Type B pancreatic cell (in vitro differentiated cells): ENCODE measurements at regions not wholly inside any gene's neighbourhood (a gene's known extent, or its start where the extent isn't known, plus 50 kb on each side); places are given as distances from the start of the nearest gene placed in this dataset.

Experiments used
- DNase-seq: peaks from one replicate; pipeline ENCODE4 v3.0.0; 2021; ENCODE audit warnings: mixed read lengths; ENCODE audit not compliant: unreplicated experiment; ENCODE audit errors: extremely low spot score
- H3K27ac Mint-ChIP-seq: 2 replicates; pipeline ENCODE4 v1.8.0; 2021; ENCODE audit warnings: mild to moderate bottlenecking, mixed read lengths
- H3K27me3 Mint-ChIP-seq: 2 replicates; pipeline ENCODE4 v1.8.0; 2021; ENCODE audit warnings: mixed read lengths
- H3K36me3 Mint-ChIP-seq: 2 replicates; pipeline ENCODE4 v1.8.0; 2021; ENCODE audit warnings: mixed read lengths
- H3K4me1 Mint-ChIP-seq: one replicate; pipeline ENCODE4 v1.8.0; 2021; ENCODE audit warnings: mixed read lengths; ENCODE audit not compliant: unreplicated experiment
- H3K4me3 Mint-ChIP-seq: 2 replicates; pipeline ENCODE4 v1.8.0; 2021; ENCODE audit warnings: mild to moderate bottlenecking, mixed read lengths
- H3K9me3 Mint-ChIP-seq: 2 replicates; pipeline ENCODE4 v1.8.0; 2021; ENCODE audit warnings: mixed read lengths
- TF ChIP-seq, protein P1 (sequence below): fragments of 200-600 bp; sonication (generic); conservative IDR thresholded peaks from 2 replicates; pipeline ENCODE4 v1.5.0; 2021; ENCODE audit warnings: antibody characterized with exemption, mild to moderate bottlenecking

DNA sequence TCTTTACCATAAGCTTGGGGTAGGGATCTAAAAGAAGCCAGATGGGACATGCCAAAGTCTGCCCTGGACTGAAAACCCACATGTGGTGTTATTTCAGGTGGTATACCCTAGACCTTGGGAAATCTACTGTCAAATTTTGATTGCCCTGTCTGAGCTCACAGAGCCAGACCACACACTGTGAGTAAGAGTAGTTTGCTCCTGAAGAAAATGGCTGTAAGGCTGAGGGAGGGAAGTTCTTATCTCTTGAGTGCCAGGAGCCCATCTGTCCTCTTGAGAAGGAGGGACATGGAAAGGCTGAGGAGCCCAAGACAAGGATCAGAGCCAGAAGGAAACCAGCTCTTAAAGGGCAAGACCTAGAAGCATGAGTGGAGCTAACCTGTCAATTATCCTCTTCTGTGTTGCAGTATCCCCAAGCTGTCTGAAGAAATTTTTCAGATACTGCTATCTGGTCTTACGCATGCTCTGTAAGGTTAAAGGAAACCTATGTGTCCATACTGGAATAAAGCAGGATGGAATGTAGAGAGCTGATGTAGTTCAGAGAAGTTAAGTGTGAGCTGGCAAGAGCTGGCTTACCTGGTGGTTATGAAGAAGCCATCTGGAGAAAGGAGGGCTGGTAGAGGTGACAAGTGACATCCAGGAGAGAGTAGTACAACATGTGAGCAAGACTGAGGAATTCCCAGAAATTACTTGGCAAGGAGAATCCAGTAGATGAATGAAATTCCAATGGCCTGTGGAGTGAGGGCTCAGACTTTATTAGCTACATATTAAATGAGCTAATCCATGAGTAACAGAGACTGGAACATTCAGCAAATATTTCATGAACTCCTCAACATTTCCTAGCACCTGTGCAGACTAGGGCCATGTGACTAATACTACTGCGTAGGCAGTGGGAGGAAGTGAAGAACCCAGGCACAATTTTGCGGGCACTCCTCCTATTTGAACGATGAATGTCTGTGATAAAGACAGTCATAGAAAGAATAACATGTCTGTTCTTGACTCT lies 389.1 kb upstream of the KIF2A start:
- H3K36me3 Mint-ChIP-seq, result no peaks in the 10 kb centered on the region
- TF ChIP-seq, protein P1, sequence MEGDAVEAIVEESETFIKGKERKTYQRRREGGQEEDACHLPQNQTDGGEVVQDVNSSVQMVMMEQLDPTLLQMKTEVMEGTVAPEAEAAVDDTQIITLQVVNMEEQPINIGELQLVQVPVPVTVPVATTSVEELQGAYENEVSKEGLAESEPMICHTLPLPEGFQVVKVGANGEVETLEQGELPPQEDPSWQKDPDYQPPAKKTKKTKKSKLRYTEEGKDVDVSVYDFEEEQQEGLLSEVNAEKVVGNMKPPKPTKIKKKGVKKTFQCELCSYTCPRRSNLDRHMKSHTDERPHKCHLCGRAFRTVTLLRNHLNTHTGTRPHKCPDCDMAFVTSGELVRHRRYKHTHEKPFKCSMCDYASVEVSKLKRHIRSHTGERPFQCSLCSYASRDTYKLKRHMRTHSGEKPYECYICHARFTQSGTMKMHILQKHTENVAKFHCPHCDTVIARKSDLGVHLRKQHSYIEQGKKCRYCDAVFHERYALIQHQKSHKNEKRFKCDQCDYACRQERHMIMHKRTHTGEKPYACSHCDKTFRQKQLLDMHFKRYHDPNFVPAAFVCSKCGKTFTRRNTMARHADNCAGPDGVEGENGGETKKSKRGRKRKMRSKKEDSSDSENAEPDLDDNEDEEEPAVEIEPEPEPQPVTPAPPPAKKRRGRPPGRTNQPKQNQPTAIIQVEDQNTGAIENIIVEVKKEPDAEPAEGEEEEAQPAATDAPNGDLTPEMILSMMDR, result no peak
- H3K27ac Mint-ChIP-seq, result no peak overlapping the region
- no peak overlapping the region for H3K4me3 Mint-ChIP-seq
- peaks cover 3% of the 10 kb centered on the region for H3K27me3 Mint-ChIP-seq
- H3K9me3 Mint-ChIP-seq, result peaks cover 4% of the 10 kb centered on the region
- DNase-seq, result no peak
- peaks cover 4% of the 10 kb centered on the region for H3K4me1 Mint-ChIP-seq

GRCh38 chr5:61918611-61919010 lies 387.4 kb upstream of the KIF2A start:
- Mint-ChIP-seq H3K9me3 (no peaks in the 10 kb centered on the region), H3K4me3 (no peak overlapping the region), H3K4me1 (peaks cover 4% of the 10 kb centered on the region), H3K27me3 (peaks cover 3% of the 10 kb centered on the region), H3K27ac (no peak overlapping the region), H3K36me3 (no peaks in the 10 kb centered on the region)
- TF ChIP-seq, protein P1, result no peak
- DNase-seq, result no peak

- H3K4me1 Mint-ChIP-seq, result peaks cover 4% of the 10 kb centered on the region
- H3K4me3 Mint-ChIP-seq, result no peak overlapping the region
- peaks cover 9% of the 10 kb centered on the region for H3K27me3 Mint-ChIP-seq
- no peak for DNase-seq
- H3K36me3 Mint-ChIP-seq, result no peaks in the 10 kb centered on the region
- TF ChIP-seq, protein P1, result no peak
- no peak overlapping the region for H3K27ac Mint-ChIP-seq
- no peaks in the 10 kb centered on the region for H3K9me3 Mint-ChIP-seq
Measured at GRCh38 chr5:61919920-61920319, 386.1 kb upstream of the KIF2A start.

GRCh38 chr5:61924251-61924650 lies 381.8 kb upstream of the KIF2A start:
- DNase-seq, result no peak
- TF ChIP-seq, protein P1, result no peak
- Mint-ChIP-seq H3K27me3 (peaks cover 6% of the 10 kb centered on the region), H3K9me3 (no peaks in the 10 kb centered on the region), H3K4me1 (no peaks in the 10 kb centered on the region), H3K4me3 (no peak overlapping the region), H3K36me3 (no peaks in the 10 kb centered on the region), H3K27ac (no peak overlapping the region)

- H3K27me3 Mint-ChIP-seq, result peaks cover 6% of the 10 kb centered on the region
Measured at GRCh38 chr5:61926911-61927310, 379.1 kb upstream of the KIF2A start.

More at GRCh38 chr5:61926911-61927310, 379.1 kb upstream of the KIF2A start:
- DNase-seq, result no peak
- H3K27ac Mint-ChIP-seq, result no peak overlapping the region
- no peak overlapping the region for H3K4me3 Mint-ChIP-seq
- TF ChIP-seq, protein P1, result no peak
- H3K9me3 Mint-ChIP-seq, result no peaks in the 10 kb centered on the region
- H3K4me1 Mint-ChIP-seq, result no peaks in the 10 kb centered on the region
- H3K36me3 Mint-ChIP-seq, result no peaks in the 10 kb centered on the region
